Heart left ventricle (tissue), 16 donors: ENCODE measurements at regions not wholly inside any gene's neighbourhood (a gene's known extent, or its start where the extent isn't known, plus 50 kb on each side); places are given as distances from the start of the nearest gene placed in this dataset.
"Not testable (repeated sequence)": the region's sequence is repeated elsewhere in the genome, so short reads cannot be mapped to it uniquely, and the experiment has no call there.

Source experiments
- ATAC-seq, 4 donors: fragments of 200-7000 bp; cut with Tn5 transposase; one replicate each; pipeline ENCODE4 v1.9.1; 2020 to 2022; ENCODE audit warnings: moderate library complexity in 4 of 4, mild to moderate bottlenecking in 3 of 4, moderate number of reproducible peaks in 1 of 4
- DNase-seq, 5 donors: peaks; one replicate each; pipeline ENCODE4 v3.0.0-alpha.2; 2020
- H3K27ac ChIP-seq, 12 donors: fragments of 200-600 bp; sonication (generic) in 4 of 12; one replicate each; pipeline versions ENCODE4 v1.5.0 to v1.8.0; 2016 to 2022; ENCODE audit warnings: mild to moderate bottlenecking in 2 of 12
- H3K27me3 ChIP-seq, 9 donors: fragments of 200-600 bp; sonication (generic) in 2 of 9; one replicate each; pipeline versions ENCODE4 v1.5.1 to v1.8.0; 2016 to 2022; ENCODE audit warnings: mild to moderate bottlenecking in 3 of 9
- H3K36me3 ChIP-seq, 9 donors: fragments of 200-600 bp; sonication (generic) in 2 of 9; one replicate each; pipeline versions ENCODE4 v1.5.0 to v1.8.0; 2018 to 2022; ENCODE audit warnings: mild to moderate bottlenecking in 2 of 9
- H3K4me1 ChIP-seq, 12 donors: fragments of 200-600 bp; sonication (generic) in 4 of 12; one replicate each; pipeline versions ENCODE4 v1.5.0 to v1.8.0; 2016 to 2022; ENCODE audit warnings: mild to moderate bottlenecking in 3 of 12
- H3K4me3 ChIP-seq, 12 donors: fragments of 200-600 bp; sonication (generic) in 4 of 12; one replicate each; pipeline versions ENCODE4 v1.5.0 to v1.8.0; 2017 to 2022; ENCODE audit warnings: mild to moderate bottlenecking in 9 of 12, moderate library complexity in 4 of 12
- H3K9me3 ChIP-seq, 12 donors: fragments of 200-600 bp; sonication (generic) in 4 of 12; one replicate each; pipeline versions ENCODE4 v1.5.0 to v1.8.0; 2016 to 2022; ENCODE audit warnings: mild to moderate bottlenecking in 1 of 12
- CTCF ChIP-seq, 12 donors: fragments of 200-600 bp; sonication (generic) in 4 of 12; IDR thresholded peaks; one replicate each; pipeline versions ENCODE4 v1.5.0 to v1.8.0; 2018 to 2022; ENCODE audit warnings: antibody characterized with exemption in 12 of 12, mild to moderate bottlenecking in 5 of 12
- POLR2A ChIP-seq, 2 donors: fragments of 450-650 bp; IDR thresholded peaks; one replicate each; pipeline ENCODE4 v1.6.1; 2017; ENCODE audit warnings: antibody characterized with exemption in 2 of 2, mild to moderate bottlenecking in 2 of 2, moderate library complexity in 2 of 2
- WGBS, 4 donors: extraction: QIAGEN DNeasy Blood & Tissue Kit in 2 of 4; methylation state at CpG; one replicate each; pipeline versions ENCODE4 v1.1.5 to v1.1.7; 2013 to 2018; 5-methylcytosine and 5-hydroxymethylcytosine counted together
- intact Hi-C, 10 donors: fragments of 100-400 bp; cut with DNase I; formaldehyde crosslinking; loops; one replicate each; pipeline versions ENCODE4 v1.11.1 to v1.14.2; 2022
- donor health status: ischemic (EF 13 %, LVEDD 7.1; RV severe dilation, severe dysfunction).
- donor health status: healthy with polysubstance abuse.
- donor health status: DM: no; HTN: yes; CAD: no.
- donor health status: DM: no; HTN: no; CAD: no.
- donor health status: ischemic (EF 25% LVEDD 6.9; RV normal size, moderate dysfunction).
- donor health status: ischemic (EF 25% LVEDD 5.7; RV mildly dilated, moderate dysfunction).
- donor health status: healthy.
- donor health status: DM: yes; HTN: yes; CAD: no.
- donor health status: ischemic (EF 35%, LVEDD 5.7; RV mildly dilated, moderate dysfunction).
- donor health status: nonischemic (EF 11% LVEDD 7.7; RV severe dilation, severe dysfunction).
- donor health status: DM: yes; HTN: yes; CAD: no.
- donor health status: PGD.
- donor health status: ischemic (EF 29% LVEDD 5.4; RV normal size, mild dysfunction).
- donor health status: nonischemic (EF 23%, LVEDD 6.1; RV moderate dilation, normal function).

DNA sequence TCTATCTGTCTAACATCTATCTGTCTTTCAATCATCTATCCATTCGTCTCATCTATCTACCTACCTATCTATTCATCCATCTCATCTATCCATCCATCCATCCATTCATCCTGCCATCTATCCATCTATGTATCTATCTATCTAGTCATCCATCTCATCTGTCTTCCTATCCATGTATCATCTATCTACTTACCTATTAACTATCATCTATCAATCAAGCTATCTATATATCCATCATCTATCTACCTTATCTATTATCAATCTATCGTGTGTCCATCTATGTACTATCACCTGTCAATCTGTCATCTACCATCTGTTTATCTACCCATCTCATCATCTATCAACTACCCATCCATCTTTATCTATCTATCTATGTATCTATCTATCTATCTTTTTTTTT is 217.7 kb downstream of the CRLF2 start:
- peaks cover 0 to 13% (median 0%) of the 10 kb centered on the region in 12 donors for H3K9me3 ChIP-seq
- ATAC-seq (no peak), DNase-seq (no peak)
- no peak overlapping the region for H3K4me3 ChIP-seq
- H3K27me3 ChIP-seq = peaks cover 0 to 3% (median 0%) of the 10 kb centered on the region in 9 donors
- WGBS, 4 donors = 81 to 91% (median 86%) methylated on average over 2 of the region's 2 CpGs
- TF ChIP-seq CTCF (IDR thresholded peaks at IDR 0.05) (no peak), POLR2A (IDR thresholded peaks at IDR 0.05) (no peak)
- intact Hi-C loops = no loop called here
- H3K36me3 ChIP-seq = no peaks in the 10 kb centered on the region
- H3K4me1 ChIP-seq = no peaks in the 10 kb centered on the region
- no peak overlapping the region for H3K27ac ChIP-seq

- Histone ChIP-seq H3K27ac (peak overlapping the region in 4 of 12 donors; percentile 28 to 64 (median 44)), H3K4me3 (peak overlapping the region in 9 of 12 donors; percentile 8 to 37 (median 24))
- ATAC-seq = peak; percentile 97 to 99 (median 98)
These were observed 222.4 kb downstream of the CRLF2 start for GRCh38 chrX:989959-990510.

DNA sequence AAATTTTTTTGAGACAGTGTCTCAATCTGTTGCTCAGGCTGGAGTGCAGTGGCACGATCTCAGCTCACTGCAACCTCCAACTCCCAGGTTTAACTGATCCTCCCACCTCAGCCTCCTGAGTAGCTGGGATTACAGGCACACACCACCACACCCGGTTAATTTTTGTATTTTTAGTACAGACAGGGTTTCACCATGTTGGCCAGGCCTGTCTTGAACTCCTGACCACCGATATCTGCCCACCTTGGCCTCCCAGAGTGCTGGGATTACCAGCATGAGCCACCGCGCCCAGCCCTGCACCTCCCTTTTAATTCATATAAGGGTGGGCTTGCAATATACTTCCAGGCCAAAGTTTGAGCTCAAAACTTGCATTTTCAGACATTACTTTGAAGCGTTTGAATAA is 223.9 kb downstream of the CRLF2 start:
- H3K4me3 ChIP-seq, H3K36me3 ChIP-seq, H3K27ac ChIP-seq, intact Hi-C loops, H3K27me3 ChIP-seq, ATAC-seq, DNase-seq, H3K4me1 ChIP-seq: not testable (repeated sequence)
- 79 to 89% (median 84%) methylated on average over 6 of the region's 6 CpGs for WGBS, 4 donors
- peaks cover 0 to 18% (median 2%) of the 10 kb centered on the region in 12 donors for H3K9me3 ChIP-seq

More at GRCh38 chrX:989959-990510, 222.4 kb downstream of the CRLF2 start:
- TF ChIP-seq POLR2A (IDR thresholded peaks at IDR 0.05) (no peak), CTCF (IDR thresholded peaks at IDR 0.05) (no peak)
- DNase-seq = peak in 4 of 5 donors; percentile 47 to 88 (median 80)
- intact Hi-C loops = no loop called here
- Histone ChIP-seq H3K27me3 (no peaks in the 10 kb centered on the region), H3K4me1 (no peaks in the 10 kb centered on the region), H3K9me3 (peaks cover 0 to 13% (median 0%) of the 10 kb centered on the region in 12 donors), H3K36me3 (no peaks in the 10 kb centered on the region)
- 12 to 78% (median 39%) methylated on average over 25 of the region's 25 CpGs for WGBS, 4 donors

DNA sequence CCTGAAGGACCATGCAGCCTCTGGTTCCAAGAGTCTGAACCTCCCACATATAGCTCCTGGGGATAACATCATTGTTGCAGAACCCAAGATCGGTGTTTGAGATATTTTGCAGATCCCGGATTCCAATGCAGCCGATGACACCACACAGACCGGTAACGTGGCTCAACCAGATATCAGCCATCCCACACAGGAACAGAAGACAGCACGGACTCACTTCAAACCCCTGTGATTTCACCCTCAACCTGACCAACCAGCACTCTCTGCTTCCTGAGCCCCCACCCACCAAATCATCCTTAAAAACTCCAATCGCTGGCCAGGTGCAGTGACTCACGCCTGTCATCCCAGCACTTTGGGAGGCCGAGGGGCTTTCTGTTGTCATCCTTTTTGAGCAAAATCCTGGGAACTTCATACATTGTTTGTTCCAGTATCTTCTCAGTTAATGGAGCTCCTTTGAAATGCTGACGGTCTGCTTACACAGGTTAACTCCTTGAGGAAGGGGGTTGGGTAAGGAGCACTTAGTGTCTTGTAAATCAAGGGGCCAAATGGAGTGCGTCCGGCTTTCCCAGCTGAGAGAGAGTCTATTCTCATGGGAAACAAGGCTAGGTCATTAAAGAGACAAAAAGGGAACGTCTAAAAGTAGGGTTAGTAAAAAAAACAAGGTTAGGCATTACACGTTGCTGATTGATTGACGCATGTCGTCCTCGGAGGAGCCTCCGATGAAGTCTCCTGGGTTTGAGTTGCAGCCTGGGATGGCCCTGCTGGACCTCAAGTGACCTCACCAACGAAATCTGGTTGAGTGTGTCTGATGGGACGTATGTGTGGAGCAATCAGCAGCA is 230.4 kb downstream of the CRLF2 start:
- Histone ChIP-seq H3K4me1 (no peaks in the 10 kb centered on the region), H3K27me3 (peaks cover 0 to 23% (median 0%) of the 10 kb centered on the region in 9 donors), H3K4me3 (no peak overlapping the region), H3K27ac (no peak overlapping the region), H3K9me3 (peaks cover 0 to 16% (median 4%) of the 10 kb centered on the region in 12 donors), H3K36me3 (no peaks in the 10 kb centered on the region)
- intact Hi-C loops = no loop called here
- WGBS, 4 donors = 15 to 17% (median 17%) methylated on average over 20 of the region's 20 CpGs
- ATAC-seq = no peak
- no peak for TF ChIP-seq CTCF (IDR thresholded peaks at IDR 0.05)
- TF ChIP-seq POLR2A (IDR thresholded peaks at IDR 0.05) = no peak
- DNase-seq = no peak
